ENCODE measurements at regions not wholly inside any gene's neighbourhood (a gene's known extent, or its start where the extent isn't known, plus 50 kb on each side); places are given as distances from the start of the nearest gene placed in this dataset.

DNA sequence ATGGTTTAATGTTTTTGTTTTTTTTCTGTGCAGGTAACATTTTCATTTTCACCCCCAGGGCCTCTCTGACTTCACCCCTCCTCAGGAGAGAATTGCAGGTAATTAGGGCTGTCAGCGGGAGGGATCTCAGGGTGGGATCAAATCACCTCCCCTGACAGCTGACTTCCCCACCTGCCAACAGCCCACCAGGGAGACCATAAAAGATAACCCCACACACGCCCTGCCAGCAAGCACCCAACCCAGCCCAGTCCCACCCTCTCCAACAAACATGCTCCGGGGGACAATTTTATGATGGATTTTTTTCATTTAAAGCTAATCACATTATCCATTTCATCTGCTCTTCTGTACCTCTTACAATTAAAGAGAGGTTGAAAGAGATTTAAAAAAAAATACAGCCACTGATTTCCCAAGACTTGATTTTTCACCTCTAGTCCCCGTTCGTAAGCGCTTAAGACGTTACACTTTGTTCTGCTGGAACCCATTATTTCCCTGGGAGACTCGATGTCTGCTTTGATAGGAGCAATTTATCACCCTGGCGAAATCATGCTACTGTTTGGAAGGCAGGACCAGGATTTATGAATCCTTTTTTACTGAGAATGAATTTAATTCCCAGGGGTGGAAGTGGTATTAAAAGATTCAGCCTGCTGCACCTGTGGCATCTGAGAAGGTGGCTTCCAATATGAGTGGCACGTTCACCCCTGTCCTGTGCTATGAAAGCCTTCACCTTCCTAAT lies 232.9 kb upstream of the ID2 start:
- no peak for DNase-seq (ENCODE audit: low spot score)

- no peak for DNase-seq (ENCODE audit: low spot score)
These were observed 230.6 kb upstream of the ID2 start for GRCh38 chr2:8451273-8451672.

DNA sequence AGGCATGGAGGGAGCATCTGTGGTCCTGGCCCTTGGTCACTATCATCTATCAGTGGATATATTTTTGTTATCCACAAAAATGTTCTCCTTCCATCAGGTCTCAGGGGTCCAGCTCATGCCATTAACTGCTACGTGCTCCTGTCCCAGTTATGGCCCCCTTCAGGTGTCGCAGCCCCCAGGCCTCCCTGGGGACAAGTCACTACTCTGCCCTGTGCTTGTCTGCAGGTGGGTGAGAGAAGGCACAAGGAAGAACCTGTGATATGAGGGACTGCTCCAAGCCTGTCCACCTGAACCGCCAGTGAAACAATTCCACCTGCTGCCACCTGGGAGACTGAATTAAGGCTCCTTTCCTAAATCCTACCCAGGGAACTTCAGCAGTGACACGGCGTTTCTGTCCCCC lies 229.6 kb upstream of the ID2 start:
- no peak for DNase-seq (ENCODE audit: low spot score)

DNA sequence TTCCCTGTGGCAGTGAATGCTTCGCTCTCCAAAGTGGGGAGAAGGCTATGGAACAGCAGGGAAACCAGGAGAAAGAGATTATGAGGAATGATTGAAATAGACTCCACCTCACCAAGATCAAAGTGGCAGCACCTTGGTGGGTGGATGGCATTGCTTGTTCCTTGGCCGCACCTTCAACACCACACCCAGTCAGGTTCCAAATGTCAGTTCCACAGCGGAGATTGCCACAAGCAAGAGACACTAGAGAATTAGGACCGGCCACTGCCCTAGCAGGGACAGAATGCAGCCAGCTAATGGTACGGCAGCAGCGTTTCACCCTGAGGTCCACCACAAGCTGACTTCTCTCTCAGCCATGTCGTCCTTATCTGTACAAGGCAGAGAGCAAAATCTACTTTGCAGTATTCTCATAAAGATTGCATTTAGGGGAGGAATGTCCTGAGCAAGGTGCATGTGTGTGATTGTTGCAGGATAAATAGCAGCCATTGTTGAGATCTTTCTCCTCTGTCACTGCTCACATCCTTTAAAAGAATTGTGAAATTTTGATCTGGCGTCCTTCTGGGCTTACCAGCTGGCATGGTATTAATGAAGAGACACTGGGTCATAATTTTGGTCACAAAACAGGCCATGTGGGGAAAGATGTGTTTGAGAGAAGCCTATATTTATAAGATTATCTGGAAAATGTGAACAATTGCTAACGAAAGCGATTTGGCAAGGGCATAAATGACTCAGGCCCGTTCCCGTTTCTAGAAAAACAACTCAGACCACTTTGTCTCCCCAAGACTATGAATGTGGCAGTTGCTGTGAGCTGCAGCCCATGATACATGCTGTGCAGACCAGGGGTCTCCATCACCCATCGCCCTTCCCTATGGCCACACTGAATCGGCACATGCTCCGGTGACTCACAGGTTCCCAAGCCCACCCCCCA lies 228.6 kb upstream of the ID2 start:
- no peak for DNase-seq (ENCODE audit: low spot score)

GRCh38 chr2:8453904-8454302 lies 228.0 kb upstream of the ID2 start:
- no peak for DNase-seq (ENCODE audit: low spot score)

GRCh38 chr2:8454797-8455196 lies 227.1 kb upstream of the ID2 start:
- DNase-seq (ENCODE audit: low spot score) = no peak

- no peak for DNase-seq (ENCODE audit: low spot score)
These were observed 226.4 kb upstream of the ID2 start for GRCh38 chr2:8455236-8456150.

GRCh38 chr2:8456151-8457091 lies 225.4 kb upstream of the ID2 start:
- peak; percentile 15 for DNase-seq (ENCODE audit: low spot score)

DNA sequence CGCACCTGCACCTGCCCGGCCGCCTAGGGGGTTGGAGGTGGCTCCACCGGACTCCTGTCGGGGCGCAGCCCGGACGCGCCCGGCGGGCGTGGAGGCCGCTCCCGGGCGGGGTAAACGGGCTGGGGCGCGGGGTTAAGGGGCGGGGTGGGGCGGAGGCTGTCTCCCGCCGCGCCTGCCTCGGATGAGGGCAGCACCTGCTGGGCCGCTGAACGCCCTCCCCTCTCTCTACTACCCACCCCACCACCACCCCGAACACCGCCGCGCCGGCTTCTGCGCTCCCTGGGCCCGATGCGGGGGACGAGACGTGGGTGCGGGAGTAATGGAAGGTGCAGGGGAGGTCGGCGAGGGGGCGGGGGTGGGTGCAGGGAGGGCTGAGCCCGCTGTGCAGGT lies 224.8 kb upstream of the ID2 start:
- no peak for DNase-seq (ENCODE audit: low spot score)

DNA sequence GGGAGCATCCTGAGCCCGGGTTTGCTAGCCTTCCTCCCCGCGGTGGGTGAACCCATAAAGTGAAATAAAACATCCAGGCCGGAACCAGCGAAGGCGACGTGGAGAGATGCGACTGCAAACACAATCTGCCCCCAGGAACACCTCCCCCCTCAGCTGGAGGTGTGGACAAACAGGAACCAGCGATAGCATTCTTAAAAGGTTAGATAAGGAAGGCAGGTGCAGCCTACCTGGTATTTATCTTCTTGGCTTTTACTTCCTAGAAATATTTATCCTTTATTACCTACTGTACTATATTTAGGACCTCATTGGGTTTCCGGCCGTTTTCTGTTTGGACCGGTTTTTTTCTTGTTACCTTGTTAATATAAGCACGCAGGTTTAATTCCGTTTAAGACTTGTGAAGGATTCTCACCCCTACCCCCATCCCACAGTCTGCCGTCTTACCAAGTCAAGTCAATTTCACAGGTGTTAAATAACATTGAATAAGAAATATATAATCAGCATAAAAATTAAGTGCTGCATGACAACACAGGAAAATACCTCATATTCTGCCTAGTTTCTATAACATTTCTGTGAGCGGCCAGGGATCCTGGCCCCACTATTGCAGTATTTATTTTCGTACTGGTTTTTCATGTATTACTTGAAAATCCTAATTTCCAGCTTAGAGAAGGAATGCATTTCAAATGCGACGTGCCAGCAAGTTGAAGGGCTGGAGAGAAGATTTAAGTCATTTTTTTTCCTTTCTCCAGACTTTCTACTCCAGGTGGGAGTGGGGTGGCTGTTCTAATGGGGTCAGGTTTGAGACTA lies 224.0 kb upstream of the ID2 start:
- DNase-seq (ENCODE audit: low spot score) = no peak

DNA sequence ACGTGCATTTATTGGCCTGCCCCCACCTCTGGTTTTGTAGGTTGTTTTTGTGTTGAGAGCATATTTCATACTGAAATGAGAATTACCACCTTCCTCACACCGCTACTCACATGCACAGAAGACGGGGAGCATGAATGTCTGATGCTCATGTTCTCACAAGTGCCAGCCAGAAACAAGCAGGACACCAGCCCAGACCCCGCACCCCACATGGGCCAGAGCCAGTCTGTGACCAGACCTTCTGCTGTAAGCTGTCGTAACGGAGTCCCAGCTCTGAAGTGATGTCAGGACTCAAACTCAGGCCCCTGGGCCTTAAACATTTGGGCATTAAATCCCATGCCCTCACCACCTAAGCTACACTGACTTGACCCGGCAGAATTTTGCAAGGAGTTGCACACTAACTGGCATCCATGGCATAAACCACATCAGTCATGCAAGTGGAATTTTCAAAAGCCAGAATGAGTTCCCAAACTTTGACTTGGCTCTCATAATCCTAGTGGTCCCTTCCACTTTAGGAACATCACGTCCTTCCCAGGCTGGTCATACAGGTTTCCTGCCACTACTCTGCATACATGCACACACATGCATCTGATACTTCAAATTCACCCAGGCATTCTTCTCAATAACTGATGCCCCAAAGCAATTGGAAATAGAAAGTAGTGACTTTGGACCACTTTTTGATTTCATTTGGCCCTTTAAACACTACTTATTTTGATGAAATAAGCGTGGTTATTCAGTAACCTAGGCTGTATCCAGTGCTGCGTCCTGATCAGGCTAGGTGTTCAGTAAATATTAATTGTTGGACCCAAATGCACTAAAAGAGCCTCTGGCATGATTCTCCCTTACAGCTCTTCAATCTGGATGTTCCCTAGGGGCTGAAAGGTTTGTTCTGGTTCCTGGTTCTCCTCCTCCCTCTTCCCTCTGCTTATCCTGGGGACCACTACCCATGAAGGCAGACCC lies 223.1 kb upstream of the ID2 start:
- DNase-seq (ENCODE audit: low spot score) = no peak

DNA sequence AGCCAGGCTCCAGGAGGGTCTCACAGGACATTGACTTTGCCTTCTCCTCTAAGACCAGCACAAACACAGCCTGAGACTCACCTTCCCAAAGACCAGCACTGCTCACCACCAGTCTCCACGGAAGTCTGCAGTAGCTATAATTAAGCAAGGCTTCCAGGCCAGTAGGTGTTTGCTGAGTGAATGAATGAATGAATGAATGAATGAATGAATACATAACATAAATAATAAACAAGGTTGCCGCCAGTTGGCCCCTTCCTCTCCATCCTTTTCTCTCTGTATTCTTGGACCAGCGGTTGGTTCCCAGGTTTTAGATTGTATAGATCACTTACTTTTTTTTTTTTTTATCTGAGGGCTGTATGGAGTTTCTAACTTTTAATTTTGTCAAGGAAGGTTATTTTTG lies 222.4 kb upstream of the ID2 start:
- no peak for DNase-seq (ENCODE audit: low spot score)

GRCh38 chr2:8461341-8461740 lies 220.5 kb upstream of the ID2 start:
- DNase-seq (ENCODE audit: low spot score) = no peak

DNA sequence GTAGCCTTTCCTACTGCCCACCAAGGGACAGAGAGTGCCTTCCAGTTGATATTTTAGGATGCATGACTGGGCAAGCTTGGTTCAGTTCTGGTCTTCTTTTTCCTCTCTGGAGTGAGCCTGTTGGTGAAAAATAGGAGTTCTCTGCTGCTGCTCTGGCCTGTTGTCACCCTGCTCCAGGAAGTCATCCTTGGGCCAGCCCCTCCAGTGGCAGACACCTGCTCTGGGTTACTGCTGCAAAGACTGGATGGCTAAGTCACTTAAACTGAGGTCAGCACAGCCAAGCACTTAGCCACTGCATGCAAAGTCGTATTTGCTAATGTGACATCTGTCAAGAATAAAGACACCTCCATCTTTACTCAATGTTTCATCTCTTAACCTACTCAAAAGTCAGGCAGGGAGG lies 219.6 kb upstream of the ID2 start:
- no peak for DNase-seq (ENCODE audit: low spot score)

- no peak for DNase-seq (ENCODE audit: low spot score)
These were observed 218.8 kb upstream of the ID2 start for GRCh38 chr2:8462899-8463648.

DNA sequence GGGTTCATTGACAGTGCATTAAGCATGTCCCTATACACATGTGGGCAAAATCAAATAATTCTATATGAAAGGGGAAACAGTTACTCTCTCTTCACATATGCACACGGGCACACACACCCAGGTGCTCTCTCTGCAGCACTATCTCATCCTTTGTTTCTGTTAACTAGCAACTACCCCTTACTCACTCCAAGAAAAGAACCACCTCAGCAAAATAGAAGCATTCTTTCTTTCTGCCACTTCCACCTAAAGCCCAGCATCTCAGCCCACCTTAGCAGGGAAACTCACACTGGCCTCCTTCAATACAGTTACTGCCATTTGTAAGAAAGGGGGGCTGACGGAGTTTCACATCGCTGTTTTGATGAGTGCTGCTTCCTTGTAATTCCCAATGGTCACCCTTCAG lies 216.3 kb upstream of the ID2 start:
- no peak for DNase-seq (ENCODE audit: low spot score)

- DNase-seq (ENCODE audit: low spot score) = no peak
These were observed 212.0 kb upstream of the ID2 start for GRCh38 chr2:8469709-8470493.
